HG02588 (cell line): ENCODE measurements at regions not wholly inside any gene's neighbourhood (a gene's known extent, or its start where the extent isn't known, plus 50 kb on each side); places are given as distances from the start of the nearest gene placed in this dataset.

Experiments used
- ATAC-seq: cut with Tn5 transposase; IDR thresholded peaks from one replicate; pipeline ENCODE4 v1.9.1; 2021; ENCODE audit warnings: mild to moderate bottlenecking, moderate library complexity; ENCODE audit not compliant: unreplicated experiment

DNA sequence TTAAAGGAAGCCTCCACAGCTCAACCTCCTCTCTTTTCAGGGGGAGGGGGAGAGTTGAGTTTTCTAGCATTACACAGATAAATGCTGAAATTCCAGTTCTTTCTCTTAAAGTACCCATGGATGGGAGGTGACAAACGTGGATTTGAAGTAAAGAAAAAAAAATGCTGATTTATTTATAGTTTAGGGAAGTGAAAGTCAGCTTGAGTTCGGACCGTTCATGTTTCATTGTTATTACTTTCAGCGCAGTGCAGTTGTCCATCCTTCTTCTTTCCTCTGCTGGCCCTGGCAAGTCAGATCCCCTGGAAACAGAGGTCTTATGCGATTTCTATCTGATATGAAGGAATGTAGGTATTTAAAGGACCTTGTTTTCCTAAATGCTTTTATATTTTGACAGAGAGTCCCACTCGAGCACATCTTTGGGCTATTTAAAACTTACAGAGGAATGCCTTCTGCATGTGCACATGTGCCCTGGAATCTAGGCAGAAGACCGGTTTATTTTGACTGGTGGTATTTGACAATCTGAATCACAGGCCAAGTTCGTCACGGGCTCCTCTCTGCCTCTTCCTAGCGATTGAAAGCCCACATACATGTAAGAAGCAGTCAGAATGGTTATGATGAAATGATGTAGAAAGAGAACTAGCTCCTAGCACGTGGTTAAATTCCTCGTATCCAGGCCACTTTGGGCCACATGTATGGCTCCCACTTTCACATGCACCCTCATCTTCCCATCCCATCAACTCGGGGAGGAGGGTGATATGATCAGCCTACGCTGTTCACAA is 385.2 kb upstream of the KLF4 start:
- peak; percentile 67 for ATAC-seq

DNA sequence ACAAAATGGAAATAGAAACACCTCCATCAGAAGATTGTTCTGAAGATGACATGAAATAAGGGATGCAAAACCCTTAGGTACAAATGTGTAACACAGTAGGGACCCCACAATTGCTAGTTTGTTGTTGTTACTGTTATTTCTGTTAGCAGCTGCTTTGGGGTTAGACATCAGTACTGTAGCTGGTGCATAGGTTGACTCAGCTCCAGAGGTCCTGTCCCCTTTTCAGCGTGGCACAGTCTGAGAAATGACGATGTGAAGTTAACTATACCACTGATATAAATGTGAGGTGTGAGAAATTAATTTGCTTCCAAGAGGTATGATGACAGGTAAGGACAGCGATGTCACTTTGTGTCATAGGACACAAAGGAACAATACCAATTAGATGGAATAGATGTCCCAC is 384.6 kb upstream of the KLF4 start:
- peak; percentile 29 for ATAC-seq

DNA sequence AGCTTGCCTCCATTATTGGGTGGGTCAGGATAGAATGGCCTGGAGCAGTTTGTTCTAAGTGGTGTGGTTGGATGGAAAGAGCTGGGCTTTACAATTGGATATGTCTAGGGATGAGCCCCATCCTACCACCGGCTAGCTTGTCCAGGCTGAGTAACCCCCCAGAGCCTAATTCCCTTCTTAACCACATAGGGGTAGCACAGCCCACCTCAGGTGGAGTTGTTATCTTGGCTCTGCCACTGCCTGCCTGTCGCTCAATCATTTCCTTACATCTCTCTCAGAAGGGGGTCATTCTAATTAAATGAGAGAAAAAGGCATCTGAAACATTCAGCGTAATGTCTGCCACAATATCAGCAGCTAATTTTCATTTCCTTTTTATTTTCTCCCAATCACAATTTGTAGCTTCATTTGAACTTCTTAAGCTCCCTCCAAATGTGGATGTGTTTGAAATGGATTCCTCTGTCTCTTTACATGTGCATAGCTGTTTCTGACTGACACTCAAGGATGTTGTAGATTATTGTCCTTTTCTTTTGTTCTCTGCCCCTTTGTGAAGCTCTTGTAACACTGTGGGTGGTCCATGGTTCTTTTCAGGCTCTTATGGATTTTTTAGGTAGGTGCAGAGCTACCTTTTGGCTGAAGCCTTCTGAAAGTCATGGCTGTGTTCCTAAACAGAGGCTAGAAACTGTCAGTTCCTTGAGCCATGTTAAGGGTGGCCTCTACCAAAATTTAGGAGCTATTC is 383.1 kb upstream of the KLF4 start:
- no peak for ATAC-seq

DNA sequence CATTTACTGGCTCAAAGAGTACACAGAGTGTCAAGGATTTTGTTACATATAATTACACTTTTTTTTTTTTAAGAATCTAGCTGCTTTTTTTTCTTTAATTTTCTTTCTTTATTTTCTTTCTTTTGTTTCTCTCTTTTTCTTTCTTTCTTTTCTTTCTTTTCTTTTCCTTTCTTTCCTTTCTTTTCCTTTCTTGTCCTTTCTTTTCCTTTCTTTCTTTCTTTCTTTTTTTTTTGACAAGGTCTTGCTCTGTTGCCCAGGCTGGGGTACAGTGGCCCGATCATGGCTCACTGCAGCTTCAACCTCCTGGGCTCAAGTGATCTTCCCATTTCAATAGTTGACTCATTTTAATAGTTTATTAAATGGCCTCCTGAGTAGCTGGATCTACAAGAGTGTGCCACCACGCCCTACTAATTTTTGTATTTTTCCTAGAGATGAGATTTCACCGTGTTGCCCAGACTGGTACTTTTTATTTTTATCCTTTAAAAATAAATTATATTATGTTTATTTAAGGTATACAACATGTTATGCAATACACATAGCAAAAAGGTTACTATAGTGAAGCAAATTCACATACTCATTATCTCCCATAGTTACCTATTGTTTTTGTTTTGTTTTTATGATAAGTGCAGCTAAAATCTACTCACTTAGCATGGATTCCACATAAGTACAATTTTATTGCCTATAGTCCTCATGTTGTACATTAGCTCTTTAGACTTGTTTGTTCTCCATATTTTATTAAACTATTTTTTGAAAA is 381.5 kb upstream of the KLF4 start:
- ATAC-seq, result no peak

DNA sequence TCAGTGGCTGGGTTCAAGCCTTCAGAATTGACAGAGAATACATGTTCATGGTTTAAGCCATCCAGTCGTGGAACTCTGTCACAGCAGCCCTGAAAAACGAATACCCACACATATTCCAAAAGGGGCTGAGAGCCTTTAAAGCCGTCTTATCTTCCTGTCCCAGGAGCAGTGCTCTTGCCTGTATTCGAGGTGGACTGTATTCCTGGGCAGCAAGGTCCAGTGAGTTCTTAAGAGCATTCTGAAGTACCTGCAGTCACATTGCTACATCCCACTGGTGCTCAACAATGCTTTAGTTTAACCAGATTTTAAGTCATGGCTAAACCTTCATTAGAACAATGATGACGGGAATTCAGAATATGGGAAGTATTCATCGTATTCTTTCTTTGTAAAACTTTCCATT is 380.7 kb upstream of the KLF4 start:
- ATAC-seq, result no peak

DNA sequence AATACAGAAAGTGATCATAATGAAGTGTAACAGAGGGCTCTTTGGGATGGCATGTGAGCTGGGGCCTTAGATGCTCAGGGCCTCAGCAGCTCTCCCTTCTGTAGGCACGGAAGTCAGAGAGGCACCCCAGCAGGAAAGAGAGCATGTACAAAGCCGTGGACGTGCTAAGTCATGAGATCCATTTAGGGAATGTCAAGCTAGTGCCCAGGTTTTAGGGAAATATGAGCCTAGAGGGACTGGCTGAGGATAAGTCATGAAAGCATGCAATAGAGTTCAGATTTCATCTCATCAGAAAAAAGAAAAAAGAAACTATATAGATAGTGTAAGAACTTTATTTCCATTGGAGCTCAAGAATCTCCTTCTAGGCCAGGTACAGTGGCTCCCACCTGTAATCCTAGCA is 379.5 kb upstream of the KLF4 start:
- ATAC-seq, result no peak

DNA sequence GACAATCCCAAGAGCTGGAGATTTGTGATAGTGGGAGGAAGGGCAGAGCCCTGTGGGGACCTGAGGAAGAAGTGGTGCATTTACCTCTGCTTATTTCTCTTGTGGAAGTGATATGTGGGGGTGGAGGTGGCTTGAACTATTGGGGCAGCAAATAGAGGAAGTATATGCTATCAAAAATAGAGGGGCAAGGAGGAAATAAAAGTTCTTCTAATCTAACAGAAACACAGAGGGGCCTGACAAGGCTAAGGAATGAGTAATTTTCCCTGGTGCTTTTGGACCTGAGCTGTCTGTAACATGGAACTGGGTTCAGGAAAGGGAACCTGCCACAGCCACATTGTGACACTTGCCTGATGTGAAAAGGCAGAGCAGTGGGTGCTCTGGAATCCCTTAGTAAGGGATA is 378.6 kb upstream of the KLF4 start:
- no peak for ATAC-seq

DNA sequence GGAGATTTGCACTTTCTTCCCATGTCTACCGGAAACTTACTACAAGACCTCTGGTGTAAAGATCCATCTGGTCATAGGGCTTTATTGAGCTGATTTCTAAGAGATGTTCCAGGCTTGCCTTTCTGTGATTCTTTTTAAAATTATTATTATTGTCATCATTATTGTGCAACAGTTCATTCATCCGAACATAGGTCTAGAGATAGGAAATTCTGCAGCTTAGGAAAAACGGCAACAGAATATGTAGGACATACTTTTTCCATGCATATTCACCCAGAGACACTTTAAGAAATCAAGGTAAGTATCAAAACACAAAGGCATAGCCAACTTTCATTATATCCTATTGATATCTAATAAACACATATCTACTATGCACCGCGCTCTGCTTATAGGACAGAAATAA is 378.2 kb upstream of the KLF4 start:
- no peak for ATAC-seq

DNA sequence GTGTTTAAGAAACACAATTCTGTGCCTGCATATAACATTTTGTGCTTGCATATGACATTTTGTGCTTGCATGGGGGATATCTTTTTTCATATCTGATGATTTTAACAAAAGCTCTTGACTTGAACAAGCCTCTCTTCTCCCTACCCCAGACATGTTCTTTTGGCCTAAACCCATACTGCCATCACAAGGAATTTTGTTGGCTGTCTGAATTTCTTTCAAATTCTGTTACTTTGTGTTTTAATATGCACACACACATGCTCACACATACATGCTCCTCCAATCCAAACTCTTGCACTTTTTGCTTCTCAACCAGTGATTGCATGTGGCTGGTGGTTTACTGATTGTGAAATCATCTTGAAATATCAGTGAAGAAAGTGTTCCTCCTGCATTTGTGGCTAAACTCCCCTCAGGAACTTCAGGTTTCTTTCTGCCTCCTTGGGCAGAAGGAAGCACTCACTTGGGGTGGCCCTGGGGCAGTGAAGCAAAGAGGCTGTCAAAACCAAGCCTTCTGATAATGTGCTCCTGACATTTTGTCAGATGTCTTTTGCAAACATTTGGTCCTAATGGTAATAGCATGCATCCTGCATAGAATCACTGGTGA is 377.2 kb upstream of the KLF4 start:
- no peak for ATAC-seq

DNA sequence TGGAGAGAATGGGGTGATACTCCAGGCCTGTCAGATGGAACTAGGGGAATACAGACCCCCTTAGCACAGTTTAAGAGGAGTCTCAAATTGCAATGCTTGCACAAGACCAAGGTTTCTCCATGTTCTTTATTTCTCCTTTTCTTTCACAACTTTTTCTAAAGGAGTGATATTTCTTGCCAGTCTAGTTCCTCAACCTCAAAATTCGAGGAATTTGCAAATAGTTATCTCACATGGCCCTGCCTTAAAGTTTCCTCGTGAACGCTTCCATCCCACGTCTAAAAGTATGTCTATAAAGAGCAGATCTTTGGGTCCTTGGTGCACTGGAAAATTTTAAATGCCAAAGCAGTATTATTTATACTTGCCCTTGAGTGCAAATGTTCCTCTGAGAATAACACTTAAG is 373.8 kb upstream of the KLF4 start:
- no peak for ATAC-seq

DNA sequence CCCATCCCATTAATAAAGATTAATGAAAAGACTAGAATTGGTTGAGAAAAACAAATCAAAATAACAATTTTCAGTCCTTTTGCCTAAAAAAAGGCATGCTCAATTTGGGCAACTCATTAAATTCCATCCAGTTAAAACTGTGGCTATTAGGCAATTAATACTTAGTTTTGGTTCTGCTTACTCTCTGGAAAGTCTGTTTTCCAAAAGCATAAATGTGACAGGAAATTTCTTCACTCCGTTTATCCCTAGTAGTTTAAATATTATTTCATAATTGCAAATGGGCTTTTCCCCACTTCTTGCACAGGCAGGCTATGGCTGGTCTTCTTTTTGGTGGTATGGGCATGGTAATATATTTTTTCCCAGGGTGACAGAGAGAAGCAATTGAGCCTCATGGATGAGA is 373.3 kb upstream of the KLF4 start:
- ATAC-seq, result no peak

DNA sequence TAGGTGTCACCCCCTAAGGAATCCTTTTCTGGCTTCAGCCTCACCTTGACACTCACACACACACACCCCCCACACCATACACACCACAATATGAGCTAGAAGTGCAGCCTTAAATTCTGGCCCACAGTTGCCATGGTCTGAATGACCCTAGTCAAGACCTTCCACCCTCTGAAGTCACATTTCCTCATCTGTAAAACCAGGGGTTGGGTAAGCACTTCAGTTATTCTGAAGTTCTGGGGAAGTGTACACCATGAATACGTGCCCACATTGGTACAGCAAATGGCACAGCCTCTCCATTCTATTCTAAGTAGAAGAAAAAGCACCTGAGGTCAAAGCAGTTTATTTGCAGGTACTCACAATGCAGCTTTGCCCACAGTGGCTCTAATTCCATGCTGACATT is 372.8 kb upstream of the KLF4 start:
- no peak for ATAC-seq

DNA sequence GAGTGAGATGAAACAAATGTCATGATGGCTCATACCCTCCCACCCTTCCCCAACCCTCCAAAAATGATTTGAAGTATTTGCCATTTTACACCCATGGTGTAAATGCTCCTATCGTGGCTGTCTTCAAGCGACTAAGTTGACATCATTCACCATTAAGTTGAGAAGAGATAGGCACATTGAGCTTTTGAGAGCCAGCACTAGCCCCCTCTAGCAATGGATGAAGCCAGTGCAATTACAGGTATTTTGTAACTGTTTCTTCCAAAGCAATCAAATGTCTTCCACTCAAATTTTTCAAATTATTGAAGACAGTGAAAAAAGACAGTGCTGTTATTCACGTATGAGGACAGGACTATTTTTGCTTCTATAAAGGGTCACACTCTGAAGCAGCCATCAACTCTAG is 371.5 kb upstream of the KLF4 start:
- ATAC-seq, result no peak

DNA sequence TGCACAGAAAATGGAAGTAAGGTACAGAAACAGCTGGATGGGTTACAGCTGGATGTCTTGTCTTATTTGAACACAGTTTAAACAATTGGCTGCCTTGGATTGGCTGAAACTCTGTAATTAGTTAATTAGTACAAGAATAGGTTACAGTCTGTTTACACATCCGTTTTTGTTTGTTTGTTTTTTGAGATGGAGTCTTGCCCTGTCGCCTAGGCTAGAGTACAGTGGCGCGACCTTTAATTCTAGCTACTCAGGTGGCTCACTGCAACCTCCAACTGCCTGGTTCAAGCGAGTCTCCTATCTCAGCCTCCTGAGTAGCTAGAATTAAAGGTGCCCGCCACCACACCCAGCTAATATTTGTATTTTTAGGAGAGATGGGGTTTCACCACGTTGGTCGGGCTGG is 368.7 kb upstream of the KLF4 start:
- ATAC-seq, result no peak

DNA sequence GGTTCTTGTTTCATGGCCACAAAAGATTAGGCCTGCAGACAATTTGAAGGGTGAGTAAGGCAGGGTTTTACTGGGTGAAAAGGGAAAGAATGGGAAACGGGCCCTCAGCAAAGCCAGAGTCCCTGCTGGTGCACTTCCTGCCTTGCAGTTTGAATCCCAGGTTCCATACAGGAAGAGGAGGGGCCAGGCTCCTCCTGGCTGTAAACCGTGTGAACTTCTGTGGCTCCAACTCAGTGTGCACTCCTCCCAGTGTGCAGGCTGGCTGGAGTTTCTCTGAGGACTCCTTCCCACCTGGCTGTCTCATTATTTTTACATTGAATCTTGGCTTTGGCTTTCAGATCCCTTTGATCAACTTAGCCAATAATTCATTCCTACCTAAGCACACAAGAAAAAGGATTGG is 367.1 kb upstream of the KLF4 start:
- ATAC-seq, result no peak

DNA sequence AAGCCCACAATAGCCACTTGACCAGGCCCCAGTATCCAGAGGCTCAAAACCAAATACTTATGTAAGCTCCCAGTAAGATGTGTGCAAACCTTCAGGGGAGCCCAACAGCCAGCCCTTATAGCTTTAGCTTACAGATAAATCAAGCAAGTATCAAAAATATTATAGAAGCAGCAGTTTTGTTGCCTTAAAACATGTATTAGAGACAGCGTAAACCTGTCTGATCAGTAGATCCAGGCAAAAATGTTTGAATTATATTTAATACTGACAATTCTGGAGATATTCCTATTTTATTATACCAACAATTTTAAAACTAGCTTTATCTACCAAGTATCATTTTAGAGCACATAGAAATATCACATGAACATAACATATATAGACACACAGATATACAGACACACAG is 365.6 kb upstream of the KLF4 start:
- ATAC-seq, result no peak

DNA sequence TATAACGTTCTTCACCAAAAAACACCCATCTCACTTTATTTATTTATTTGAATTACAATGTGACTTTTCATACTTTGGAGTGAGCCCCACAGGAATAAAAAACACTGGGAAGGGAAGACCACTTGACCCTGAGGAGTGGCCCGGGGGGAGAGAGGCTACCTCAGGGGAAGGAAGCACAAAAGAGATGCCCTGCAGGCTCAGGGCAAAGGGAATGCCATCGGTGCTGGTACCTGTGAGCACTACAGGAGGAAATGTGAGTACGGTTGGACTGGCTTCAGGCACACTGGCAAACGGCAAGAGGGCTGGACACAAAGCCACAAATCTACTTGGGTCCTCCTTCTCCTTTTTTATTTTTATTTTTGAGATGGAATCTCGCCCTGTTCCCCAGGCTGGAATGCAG is 363.9 kb upstream of the KLF4 start:
- no peak for ATAC-seq

DNA sequence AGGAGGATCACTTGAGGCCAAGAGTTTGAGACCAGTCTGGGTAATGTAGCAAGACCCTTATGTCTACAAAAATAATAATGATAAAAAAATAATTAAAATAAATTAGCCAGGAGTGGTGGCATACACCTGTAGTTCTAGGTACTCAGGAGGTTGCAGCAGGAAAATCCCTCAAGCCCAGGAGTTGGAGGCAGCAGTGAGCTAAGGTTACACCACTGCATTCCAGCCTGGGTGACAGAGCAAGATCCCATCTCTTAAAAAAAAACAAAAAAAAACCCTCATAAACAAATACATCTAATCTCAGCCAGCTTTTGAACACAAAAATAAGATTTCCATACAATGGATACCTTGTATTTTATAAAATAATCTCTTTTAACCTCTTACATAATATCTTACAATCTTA is 363.3 kb upstream of the KLF4 start:
- no peak for ATAC-seq

DNA sequence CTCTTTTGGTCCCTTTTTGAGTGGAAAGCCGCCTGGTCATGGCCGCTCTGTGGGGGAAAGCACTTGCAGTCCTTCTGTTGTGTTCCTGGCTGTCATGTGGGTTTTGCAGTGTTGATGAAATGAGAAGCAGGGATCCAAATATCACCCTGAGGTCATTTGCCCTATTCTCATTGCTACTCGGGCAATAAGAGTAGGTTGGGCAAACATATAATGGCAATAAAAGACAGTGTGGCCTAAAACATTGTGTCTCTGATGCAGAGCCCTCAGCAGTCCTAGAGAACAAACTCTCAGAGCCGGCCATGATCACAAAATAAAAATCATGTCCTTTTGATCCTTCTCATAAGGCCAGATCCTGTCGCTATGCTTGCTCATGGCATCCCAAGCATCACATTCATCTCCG is 361.1 kb upstream of the KLF4 start:
- no peak for ATAC-seq

DNA sequence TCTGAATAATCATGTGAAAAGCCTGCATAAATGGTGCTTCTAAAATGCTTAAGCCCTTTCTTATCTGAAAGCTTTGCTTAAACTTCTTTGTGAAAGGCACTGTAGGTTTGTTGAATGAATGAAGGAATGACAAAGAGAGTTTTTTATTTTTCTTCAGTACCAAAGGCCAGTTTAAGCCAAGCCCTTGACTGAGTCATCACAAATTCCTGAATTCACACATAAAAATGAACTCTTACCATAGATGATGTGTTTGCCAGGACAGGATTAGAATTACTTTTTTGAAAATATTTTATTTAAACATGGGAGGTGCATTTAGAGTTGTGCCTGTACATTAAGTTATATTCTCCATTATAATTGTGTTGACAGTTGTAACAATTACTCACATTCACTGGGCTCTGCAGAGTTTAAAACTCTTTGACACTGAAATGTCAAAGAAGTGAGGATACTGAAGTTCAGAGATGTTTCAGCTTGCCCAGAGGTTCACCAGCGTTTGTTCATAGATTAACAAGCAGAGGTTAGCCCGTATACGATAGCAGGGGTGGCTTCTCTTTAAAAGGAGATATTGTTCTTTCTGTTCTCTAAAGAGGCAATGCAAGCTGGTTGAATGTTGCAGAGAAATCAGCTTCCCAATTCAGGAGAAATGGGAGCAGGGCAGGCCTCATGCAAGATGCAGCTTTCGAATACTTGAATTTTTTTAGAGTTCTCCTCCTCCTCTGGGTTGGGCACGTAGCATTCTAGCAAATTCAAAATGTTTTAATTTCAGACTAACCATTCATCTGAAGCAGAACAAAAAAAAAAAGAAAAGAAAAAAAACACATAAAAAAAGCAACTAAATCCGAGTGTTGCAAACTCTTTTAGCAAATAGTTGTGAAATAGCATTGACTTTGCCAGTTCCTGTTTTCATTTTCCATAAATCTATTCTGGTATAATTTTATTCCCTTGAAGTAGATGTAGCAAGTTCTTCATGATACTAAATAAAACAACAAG is 358.7 kb upstream of the KLF4 start:
- no peak for ATAC-seq
